Heart left ventricle (tissue), 13 donors: ENCODE measurements at regions not wholly inside any gene's neighbourhood (a gene's known extent, or its start where the extent isn't known, plus 50 kb on each side); places are given as distances from the start of the nearest gene placed in this dataset.

Experiments
- CTCF ChIP-seq, 12 donors: fragments of 200-600 bp; sonication (generic) in 4 of 12; IDR thresholded peaks; one replicate each; pipeline versions ENCODE4 v1.5.0 to v1.8.0; 2018 to 2022; ENCODE audit warnings: antibody characterized with exemption in 12 of 12, mild to moderate bottlenecking in 5 of 12
- POLR2A ChIP-seq, 2 donors: fragments of 450-650 bp; IDR thresholded peaks; one replicate each; pipeline ENCODE4 v1.6.1; 2017; ENCODE audit warnings: antibody characterized with exemption in 2 of 2, mild to moderate bottlenecking in 2 of 2, moderate library complexity in 2 of 2
- donor health status: ischemic (EF 13 %, LVEDD 7.1; RV severe dilation, severe dysfunction).
- donor health status: DM: no; HTN: yes; CAD: no.
- donor health status: DM: no; HTN: no; CAD: no.
- donor health status: ischemic (EF 25% LVEDD 6.9; RV normal size, moderate dysfunction).
- donor health status: ischemic (EF 25% LVEDD 5.7; RV mildly dilated, moderate dysfunction).
- donor health status: ischemic (EF 35%, LVEDD 5.7; RV mildly dilated, moderate dysfunction).
- donor health status: nonischemic (EF 11% LVEDD 7.7; RV severe dilation, severe dysfunction).
- donor health status: DM: yes; HTN: yes; CAD: no.
- donor health status: PGD.
- donor health status: ischemic (EF 29% LVEDD 5.4; RV normal size, mild dysfunction).
- donor health status: nonischemic (EF 23%, LVEDD 6.1; RV moderate dilation, normal function).

GRCh38 chr12:23337213-23337612 is 612.3 kb downstream of the SOX5 start:
- no peak for TF ChIP-seq CTCF (IDR thresholded peaks at IDR 0.05)
- no peak for TF ChIP-seq POLR2A (IDR thresholded peaks at IDR 0.05)
